Stimulated activated CD4-positive, alpha-beta T cell treated with anti-CD3 and anti-CD28 coated beads, Interleukin-2, amount 100 ng/mL, for 24 hours (primary cell): ENCODE measurements at regions not wholly inside any gene's neighbourhood (a gene's known extent, or its start where the extent isn't known, plus 50 kb on each side); places are given as distances from the start of the nearest gene placed in this dataset.
A peak's percentile ranks its signal among the peaks of the same experiment; 100 is the strongest.
"Not testable (repeated sequence)": the region's sequence is repeated elsewhere in the genome, so short reads cannot be mapped to it uniquely, and the experiment has no call there.

Experiments
- DNase-seq, 2 donors: peaks; one replicate each; pipeline ENCODE4 v3.0.0-alpha.2; 2020

GRCh38 chr5:177941386-177941785 is 54.7 kb downstream of the PROP1 start:
- DNase-seq: not testable (repeated sequence)

DNA sequence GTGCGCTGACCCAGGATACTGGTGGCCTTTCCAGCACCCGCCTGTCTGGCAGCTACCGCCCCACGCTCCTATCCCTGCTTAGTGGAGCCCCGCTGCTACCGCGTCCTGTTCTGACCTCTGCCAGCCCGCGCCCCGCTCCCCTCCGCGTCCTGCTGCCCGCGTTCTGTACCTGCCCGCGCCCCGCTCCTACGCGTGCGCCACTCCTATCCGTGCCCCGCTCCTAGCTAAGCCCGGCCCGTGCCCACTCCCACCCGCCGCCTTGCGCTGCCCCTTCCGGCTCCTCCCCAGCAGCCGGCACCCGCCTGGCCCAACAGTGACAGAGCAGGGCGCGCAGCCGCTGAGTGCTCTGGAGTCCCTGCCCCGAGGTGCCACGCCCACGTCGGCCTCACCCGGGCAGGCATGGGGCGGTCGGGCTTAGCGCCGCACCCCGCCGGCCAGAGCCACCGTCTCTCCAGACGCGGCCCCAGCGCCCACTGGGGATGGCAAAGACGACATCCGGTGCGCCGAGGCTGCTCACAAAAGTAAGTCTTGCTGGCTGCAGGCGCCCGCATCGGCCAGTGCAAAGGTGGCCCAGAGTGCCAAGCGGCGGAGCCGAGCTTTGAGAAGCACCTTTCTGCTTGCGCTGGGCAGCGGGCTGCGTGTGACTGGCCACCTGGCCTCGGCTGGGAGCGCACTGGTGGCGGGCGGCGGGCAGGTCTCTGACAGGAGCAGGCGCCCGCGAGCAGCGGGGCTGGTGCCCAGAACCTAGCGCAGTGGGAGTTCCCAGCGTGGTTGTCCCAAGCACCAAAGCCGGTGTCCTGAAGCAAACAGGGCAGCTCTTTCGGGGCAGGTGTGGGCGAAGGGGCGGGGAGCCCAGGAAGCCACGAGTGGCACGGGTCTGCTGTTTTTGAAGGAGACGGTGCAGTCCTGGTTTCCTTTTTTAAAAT is 56.5 kb downstream of the PROP1 start:
- peak in 1 of 2 donors; percentile 50 for DNase-seq

- not testable (repeated sequence) for DNase-seq
These were observed 57.3 kb downstream of the PROP1 start for GRCh38 chr5:177938767-177939166.

DNA sequence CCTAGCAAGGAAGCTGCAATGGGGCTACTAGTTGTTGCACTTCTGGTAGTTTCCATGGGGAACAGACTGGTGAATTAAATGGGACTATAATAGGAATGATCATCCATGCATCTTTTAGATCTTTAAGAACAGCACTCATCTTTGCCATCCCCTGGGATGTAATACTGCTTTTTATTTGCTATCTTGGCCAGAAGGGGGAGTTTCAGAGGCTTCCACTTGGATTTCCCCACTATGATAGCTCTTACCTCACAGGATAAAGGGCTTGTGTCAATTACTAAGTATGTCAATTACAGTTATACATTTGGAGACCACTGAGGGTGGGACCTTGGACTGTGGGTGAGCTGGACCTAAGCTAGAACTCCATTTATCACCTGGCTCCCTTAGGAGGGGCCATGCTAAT is 61.8 kb downstream of the PROP1 start:
- DNase-seq: not testable (repeated sequence)

DNA sequence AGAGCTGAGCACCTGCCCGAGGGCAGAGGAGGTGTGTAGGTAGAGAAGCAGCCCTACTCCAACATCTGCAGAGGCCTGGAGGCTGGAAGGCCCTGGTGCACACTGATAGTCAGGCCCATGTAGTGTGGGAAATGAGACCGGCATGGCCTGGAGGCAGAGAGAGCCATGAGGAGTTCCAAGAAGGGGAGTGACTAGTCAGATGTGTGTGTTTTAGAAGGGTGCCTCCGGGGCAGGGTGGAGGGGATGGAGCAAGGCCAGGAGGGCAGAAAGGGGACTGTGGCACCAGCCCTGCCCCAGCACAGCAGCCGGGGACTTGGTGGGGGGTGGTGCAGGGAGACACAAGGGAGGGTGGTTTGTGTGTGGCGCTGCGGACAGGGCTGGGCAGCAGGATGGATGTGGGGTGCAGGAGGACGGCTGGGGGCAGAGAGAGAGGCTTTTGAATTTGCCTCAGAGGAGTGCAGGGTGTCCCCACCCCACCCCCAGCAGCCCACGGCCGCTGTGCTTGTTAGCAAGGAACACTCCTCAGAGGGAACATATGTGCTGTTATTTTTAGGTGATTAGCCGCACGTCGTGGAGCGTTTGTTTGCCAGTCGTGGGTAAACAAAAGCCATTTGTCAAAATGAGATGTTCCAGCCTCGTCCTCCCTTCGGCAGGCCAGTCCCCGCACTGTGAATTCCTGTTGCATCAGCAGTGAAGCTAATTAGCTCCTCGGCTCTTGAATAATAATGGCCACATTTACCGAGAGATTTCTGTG is 65.6 kb downstream of the PROP1 start:
- DNase-seq: not testable (repeated sequence)

- DNase-seq: not testable (repeated sequence)
These were observed 66.4 kb downstream of the PROP1 start for GRCh38 chr5:177929618-177930017.

DNA sequence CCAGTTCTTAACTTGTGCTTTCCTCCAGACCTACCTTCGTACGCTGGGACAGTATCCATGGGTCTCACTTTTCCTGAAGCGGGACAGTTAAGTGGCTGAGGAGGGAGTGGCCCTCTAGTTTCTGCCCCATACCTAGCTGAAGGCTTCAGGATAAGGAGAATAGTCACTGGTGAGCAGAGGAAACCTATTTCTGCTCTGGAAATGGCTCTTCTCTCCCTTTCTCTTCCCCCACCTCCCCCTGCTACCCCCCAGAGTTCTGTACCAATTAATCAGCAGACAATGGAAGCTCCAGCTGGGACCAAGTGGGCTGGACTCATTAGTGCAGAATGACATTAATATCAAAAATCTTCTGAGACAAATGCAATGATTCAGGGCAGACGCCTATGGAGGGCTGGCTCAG is 68.5 kb downstream of the PROP1 start:
- DNase-seq: not testable (repeated sequence)

GRCh38 chr5:177924577-177924976 is 71.5 kb downstream of the PROP1 start:
- DNase-seq: not testable (repeated sequence)

GRCh38 chr5:177923837-177924236 is 72.2 kb downstream of the PROP1 start:
- not testable (repeated sequence) for DNase-seq

DNA sequence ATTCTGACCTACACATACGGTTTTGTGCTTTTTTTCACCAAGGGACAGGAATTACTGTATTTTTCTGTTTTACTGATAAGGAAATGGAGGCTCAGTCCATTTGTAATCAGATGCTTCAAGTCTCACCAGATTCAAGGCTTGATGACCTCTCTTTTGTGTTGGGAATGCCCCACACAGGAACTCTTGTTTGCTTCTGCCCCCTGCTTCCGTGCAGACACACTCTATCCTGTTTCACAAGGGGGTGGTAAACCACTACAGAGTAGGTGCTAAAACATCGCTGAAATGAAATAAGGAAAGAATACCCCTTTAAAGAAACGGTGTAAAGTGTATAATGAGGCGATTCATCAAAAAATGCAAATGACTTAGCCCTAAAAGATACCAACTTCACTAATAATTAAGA is 72.9 kb downstream of the PROP1 start:
- not testable (repeated sequence) for DNase-seq

- DNase-seq: not testable (repeated sequence)
These were observed 86.8 kb downstream of the PROP1 start for GRCh38 chr5:177909261-177909660.

- not testable (repeated sequence) for DNase-seq
These were observed 93.2 kb downstream of the PROP1 start for GRCh38 chr5:177902806-177903205.

DNA sequence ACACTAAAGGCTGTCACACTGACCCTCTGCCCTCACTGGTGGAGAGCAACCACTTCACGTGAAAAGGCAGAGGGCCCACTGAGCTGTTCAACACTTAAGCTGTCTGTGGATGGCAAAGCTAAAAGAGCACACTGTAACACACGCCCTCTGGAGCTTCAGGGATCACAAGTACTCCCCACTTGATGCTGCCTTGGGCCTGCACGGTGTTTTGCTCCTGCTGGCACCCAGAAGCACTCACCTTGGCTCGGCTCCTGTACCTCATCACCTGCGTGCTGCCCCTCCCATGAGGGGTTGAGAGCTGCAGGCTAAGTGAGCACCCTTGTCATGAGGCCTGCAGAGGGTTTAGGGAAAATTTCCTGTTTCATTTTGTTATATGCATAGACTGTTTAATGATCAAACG is 96.0 kb downstream of the PROP1 start:
- DNase-seq: not testable (repeated sequence)

DNA sequence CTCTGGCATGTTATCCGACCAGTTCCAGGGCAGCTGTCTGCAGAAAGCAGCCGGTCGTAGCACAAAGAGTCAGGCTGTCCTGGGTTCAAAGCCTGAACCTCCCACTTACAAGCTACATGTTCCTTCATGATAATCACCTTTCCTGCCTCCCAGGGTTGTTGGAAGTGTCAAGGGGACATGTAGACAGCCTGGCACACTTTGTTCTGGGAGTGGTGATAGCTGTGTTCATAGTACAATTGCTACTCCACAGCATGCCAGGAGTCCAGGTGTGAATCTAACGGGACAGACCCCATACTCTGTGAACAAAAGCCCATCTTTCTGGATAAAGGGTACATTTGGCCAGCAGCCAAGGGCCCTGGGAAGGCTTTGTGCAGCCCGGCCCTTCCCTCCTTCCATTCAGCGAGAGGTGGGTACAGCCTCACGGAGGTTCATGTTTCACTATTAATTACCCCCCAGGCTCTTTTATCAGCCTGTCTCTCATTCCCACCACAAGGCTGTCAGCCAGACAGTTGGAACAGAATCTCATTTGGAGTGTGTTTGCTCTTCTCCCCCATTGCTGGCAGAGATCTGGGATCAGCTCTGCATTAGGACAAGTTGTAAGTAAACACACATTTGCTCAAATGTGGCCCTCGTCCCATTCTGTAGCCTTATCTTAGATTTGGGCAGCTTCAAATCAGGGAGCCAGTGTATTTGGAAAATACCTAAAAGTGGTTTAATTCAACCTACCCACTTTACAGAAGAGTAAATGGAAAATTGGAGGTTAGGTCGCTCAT is 101.2 kb downstream of the PROP1 start:
- DNase-seq: not testable (repeated sequence)

- DNase-seq: not testable (repeated sequence)
These were observed 103.7 kb downstream of the PROP1 start for GRCh38 chr5:177892357-177892665.

- DNase-seq: peak; percentile 20 to 39
These were observed 104.3 kb downstream of the PROP1 start for GRCh38 chr5:177891547-177892356.

DNA sequence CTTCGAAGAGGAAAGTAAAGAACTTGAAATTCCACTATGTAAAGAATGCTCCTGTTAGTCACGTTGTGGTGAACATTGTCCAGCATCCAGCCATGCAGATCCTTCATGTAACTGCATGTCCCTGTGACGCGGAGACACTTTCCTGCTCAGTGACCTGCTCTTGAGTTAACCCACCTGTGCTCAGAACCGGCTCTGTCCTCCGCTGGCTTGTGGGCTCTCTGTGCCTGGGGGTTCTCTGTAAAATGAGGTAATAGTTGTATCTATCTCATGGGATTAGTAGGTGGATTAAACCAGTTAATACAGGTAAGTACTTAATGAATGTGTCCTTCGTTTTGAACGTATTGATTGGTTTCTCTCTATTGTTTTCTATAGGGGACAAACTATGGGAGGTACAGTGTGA is 100.6 kb upstream of the FAM153A start:
- DNase-seq: not testable (repeated sequence)

GRCh38 chr5:177875900-177876238 is 93.2 kb upstream of the FAM153A start:
- DNase-seq: peak; percentile 5 to 17

- DNase-seq: not testable (repeated sequence)
These were observed 92.6 kb upstream of the FAM153A start for GRCh38 chr5:177875013-177875899.

- not testable (repeated sequence) for DNase-seq
These were observed 81.2 kb upstream of the FAM153A start for GRCh38 chr5:177863822-177864446.
